Astrocyte of the spinal cord (primary cell): ENCODE measurements at regions not wholly inside any gene's neighbourhood (a gene's known extent, or its start where the extent isn't known, plus 50 kb on each side); places are given as distances from the start of the nearest gene placed in this dataset.
"Not testable (repeated sequence)": the region's sequence is repeated elsewhere in the genome, so short reads cannot be mapped to it uniquely, and the experiment has no call there.

Experiments used
- DNase-seq: peaks from one replicate; pipeline ENCODE4 v3.0.0; 2011; ENCODE audit warnings: low read depth, low spot score
- H3K4me3 ChIP-seq: 2 replicates; pipeline ENCODE4 v1.5.1; 2011; ENCODE audit warnings: low read depth, mild to moderate bottlenecking, low read length, moderate library complexity
- CTCF ChIP-seq: IDR thresholded peaks from 2 replicates; pipeline ENCODE4 v1.5.1; 2012; ENCODE audit warnings: low read depth, mild to moderate bottlenecking, low read length, inconsistent platforms
- in situ Hi-C: cut with HindIII; loops from 2 replicates; pipeline ENCODE4 v1.10.0; 2017; ENCODE audit warnings: low sequenced_read_pairs

- TF ChIP-seq CTCF: no peak
- no peak overlapping the region for H3K4me3 ChIP-seq
- in situ Hi-C loops: no loop called here
- DNase-seq: no peak
These were observed 97.3 kb upstream of the MPP7 start for GRCh38 chr10:28400176-28400575.

- in situ Hi-C loops: no loop called here
- H3K4me3 ChIP-seq: no peak overlapping the region
- DNase-seq: no peak
- TF ChIP-seq CTCF: no peak
These were observed 97.8 kb upstream of the MPP7 start for GRCh38 chr10:28400681-28401080.

GRCh38 chr10:28402611-28403073 is 99.8 kb upstream of the MPP7 start:
- DNase-seq, in situ Hi-C loops, H3K4me3 ChIP-seq: not testable (repeated sequence)

GRCh38 chr10:28403090-28403489 is 100.2 kb upstream of the MPP7 start:
- no peak for DNase-seq
- no peak for TF ChIP-seq CTCF
- no peak overlapping the region for H3K4me3 ChIP-seq
- in situ Hi-C loops: no loop called here

- H3K4me3 ChIP-seq: no peak overlapping the region
- in situ Hi-C loops: no loop called here
- no peak for TF ChIP-seq CTCF
- no peak for DNase-seq
These were observed 105.4 kb upstream of the MPP7 start for GRCh38 chr10:28408237-28408777.

GRCh38 chr10:28410420-28411135 is 107.7 kb upstream of the MPP7 start:
- H3K4me3 ChIP-seq: no peak overlapping the region
- TF ChIP-seq CTCF: peak; percentile 19
- DNase-seq: no peak
- in situ Hi-C loops: no loop called here

GRCh38 chr10:28411136-28411460 is 108.2 kb upstream of the MPP7 start:
- in situ Hi-C loops: no loop called here
- no peak for DNase-seq
- no peak overlapping the region for H3K4me3 ChIP-seq
- no peak for TF ChIP-seq CTCF
